H4 (cell line): ENCODE measurements at regions not wholly inside any gene's neighbourhood (a gene's known extent, or its start where the extent isn't known, plus 50 kb on each side); places are given as distances from the start of the nearest gene placed in this dataset.
"Not testable (repeated sequence)": the region's sequence is repeated elsewhere in the genome, so short reads cannot be mapped to it uniquely, and the experiment has no call there.

Experiments
- DNase-seq: peaks from one replicate; pipeline ENCODE4 v3.0.0-alpha.2; 2015; ENCODE audit warnings: low spot score

DNA sequence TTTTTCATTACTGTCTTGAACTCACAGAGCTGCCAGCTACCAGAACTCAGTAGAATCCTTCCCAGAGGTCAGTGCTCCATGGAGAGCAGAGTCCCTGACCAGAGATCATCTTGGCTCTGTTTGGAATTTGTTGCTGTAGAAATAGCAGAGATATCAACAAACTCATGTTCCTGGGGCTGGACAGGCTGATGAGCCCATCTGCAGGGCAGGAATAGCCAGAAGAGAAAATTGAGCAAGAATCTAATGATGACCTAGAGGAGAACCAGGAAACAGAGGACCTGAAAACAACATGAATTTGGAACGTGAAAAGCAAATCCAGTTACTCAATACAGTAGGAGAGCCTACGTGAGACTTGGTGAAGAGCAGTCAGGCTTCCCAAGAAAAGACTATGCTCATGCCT is 437.8 kb downstream of the PLK2 start:
- DNase-seq: no peak

DNA sequence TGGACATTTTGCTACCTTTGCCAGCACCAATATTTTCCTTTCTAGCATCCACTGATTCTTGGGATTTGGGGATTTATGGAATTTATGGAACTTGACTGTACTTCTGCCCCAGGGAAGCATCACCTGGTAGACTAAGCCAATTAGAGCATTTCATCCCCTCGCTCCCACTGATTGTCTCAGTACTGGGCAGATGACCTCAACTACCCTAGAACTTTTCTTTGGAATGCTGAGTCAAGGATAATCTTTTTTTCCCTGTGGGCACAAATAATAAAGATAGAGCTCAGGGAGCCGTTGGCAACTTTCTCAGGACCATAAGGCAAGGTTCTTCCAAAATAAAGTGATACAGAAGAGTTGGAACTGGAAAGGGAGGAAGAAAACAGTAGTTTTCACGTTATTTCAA is 438.4 kb downstream of the PLK2 start:
- DNase-seq: peak; percentile 0

DNA sequence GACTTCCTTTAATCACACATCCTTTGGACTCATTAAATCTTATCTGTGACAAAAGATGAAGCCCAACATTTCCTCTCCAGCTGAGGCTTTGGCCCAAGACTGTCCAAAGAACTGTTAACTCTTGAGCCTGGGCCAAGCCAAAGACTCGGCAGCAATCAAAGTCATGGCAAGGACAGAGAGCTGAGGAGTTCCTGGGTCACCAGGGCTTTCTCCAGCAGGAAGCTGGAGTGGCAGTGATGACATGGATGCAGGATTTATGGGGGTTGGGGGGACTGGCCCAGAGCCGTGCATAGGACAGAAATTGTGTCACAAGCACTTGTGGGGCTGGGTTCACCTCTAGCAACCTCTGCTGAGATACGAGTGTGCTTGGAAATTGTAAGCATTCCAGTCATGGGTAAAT is 440.3 kb downstream of the PLK2 start:
- DNase-seq: peak; percentile 2

DNA sequence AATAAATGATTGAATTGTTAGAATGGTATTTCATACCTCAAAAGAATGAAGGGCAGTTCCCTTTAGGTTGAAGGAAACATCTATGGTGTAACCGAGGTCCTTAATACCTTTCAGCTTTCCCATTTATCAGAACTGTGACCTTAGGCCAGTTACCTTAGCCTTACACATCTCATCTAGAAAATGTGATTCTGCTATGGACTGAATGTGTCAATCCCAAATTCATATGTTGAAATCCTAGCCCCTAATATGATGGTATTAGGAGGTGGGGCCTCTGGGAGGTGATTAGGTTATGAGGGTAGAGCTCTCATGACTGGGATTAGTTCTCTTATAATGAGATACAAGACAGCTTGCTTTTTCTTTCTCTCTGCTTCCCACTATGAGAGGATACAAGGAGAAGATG is 441.9 kb downstream of the PLK2 start:
- DNase-seq: peak; percentile 1

DNA sequence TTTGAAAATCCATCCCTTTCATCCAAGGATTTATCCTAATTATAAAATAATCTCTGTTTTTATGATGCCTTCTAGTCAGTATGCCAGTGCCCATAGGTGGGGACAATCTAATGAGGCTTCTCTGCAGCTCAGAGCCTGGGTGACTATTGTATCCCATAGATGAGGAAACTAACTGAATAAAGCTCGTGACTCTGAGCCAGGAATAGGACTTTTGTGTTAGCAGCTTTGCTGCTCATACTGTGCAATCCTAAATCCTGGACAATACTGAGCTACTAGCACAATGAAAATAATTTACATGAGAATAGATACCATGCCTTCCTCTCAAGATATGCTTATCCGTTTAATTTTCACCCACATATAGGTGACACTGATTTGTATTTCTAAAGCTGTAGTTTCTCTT is 443.0 kb downstream of the PLK2 start:
- no peak for DNase-seq

DNA sequence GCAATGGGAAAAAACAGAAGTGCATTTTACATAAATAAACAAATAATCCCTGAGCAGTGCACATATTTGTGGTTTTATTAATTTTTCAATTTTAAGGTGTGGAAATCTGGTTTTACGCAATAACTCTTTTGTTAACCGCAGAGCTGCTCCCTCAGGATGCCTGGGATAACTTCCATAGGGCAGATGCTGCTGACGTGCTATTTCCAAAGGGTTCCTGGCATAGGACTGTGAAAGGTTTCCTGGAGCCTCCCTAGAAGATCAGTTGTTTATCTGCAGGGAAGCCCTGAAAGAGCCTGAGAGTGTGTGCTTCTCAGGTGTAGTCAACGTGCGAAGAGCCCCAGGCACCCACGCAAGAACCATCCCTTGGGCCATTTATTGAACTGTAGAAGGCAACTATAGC is 443.5 kb downstream of the PLK2 start:
- peak; percentile 1 for DNase-seq

DNA sequence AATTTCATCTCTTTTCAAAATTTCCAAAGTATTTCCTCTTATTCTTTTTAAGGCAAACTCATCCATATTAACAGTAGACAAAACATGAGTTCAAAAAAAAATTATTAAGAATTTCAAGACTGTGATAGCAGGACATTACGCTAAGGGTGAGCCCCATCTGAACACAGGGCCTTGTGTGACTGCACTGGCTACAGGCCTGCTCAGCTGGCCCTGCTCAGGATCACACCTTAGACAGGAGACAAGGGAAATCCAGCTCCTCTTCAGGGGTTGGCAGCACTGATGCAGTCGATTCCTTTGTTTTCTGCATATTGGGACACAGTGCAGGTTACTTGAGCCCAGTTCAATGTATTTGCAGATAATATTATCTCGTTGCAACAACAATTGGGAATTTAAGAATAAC is 444.7 kb downstream of the PLK2 start:
- DNase-seq: peak; percentile 1

DNA sequence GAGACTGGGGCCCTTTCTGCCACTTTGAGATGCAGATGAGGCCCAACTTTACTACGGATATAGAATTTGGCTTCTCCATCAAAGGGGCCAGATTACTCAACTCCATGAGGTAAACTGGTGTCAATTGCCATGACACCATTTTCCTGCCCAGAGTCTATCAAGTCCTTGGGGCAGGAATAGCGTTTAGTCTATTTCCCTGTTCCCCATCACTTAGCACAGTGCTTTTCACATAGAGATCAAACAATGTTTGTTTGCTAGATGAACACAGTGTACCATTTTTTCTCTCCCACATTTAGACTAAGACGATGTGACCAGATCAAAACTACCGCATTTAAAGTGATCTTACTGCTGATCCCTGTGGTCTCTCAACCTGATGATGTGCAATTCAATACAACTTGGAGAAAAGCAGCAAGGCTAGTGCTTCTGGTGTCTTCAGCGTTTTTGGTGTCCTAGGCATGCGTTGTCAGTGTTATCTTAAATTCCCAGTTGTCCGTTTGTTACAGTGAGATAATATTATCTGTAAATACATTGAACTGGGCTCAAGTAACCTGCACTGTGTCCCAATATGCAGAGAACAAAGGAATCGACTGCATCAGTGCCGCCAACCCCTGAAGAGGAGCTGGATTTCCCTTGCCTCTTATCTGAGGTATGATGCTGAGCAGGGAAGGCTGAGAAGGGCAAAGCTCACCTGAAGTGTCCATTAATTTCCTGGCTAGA is 446.2 kb downstream of the PLK2 start:
- peak; percentile 1 for DNase-seq

DNA sequence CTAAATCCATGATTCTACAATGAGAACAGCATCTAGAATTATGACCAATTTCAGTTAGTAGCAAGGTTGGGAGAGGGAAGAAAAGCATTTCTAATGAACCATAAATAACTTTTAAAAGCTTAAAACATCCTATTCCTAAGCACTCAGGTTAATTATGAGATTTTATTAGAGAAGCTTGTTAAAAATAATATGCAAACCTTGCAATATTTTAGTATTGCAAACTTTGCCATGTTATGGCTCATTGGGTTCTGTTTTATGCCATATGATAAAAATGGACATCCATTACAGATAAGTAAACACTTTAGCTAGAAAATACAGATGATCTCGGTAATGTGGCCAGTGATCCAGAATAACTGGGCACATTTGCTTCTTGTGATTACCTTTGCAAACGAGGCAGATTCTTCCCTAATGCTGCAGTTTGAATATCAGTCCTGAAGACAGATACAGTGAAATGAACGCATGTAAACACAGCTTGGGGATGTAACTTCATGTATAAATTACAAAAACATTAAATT is 447.0 kb downstream of the PLK2 start:
- DNase-seq: no peak

DNA sequence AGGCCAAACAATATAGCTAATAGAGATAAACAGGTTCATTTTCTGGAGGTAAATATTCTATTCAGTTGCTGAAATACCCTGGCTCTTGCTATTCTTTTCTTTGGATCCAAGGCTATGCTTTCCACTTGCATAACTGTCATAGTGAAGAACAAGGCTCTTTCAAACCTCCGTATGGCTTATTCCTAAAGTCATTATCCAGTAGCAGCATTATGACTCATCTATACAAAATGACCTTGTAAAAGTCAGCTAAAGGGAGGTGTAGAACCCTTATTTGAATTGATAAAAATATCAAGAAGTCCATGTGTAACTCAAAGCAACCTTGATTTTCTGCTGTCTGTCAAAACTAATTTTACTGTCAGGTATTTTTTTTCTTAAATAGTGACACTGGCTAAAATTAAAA is 447.8 kb downstream of the PLK2 start:
- DNase-seq: peak; percentile 0

DNA sequence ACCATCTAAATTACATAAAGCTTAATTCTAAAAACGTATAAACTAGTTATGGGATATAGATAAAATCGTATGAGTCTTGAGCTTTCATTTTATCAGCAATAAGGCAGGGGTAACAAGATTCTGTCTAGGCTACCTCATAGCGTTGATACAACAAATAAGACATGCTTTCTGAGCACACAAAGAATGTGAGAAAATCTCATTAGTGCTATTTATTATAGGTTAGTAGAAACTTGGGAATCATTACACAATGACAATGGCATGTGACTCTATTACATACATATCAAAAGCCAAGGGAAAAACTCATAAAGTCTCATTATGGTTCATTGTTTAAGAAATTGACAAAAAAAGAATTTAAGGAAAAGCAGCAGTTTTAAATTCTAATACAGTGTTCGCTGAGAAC is 448.6 kb downstream of the PLK2 start:
- DNase-seq: no peak

DNA sequence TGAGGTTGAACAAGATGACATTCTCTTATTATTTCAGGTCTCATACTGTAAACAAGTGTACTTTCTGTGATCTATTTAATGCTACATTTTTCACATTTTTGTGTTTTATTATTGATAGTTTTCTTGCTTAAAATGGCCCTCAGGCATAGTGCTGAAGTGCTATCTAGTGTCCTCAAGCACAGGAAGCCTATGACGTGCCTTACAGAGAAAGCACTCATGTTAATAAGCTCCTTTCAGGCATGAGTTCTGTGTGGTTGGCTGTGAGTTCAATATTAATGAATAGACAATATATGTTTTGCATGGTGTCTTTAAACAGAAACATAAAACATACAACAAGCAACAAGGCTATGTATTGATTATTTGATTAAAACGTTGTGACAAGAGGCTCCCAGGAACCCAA is 450.1 kb downstream of the PLK2 start:
- no peak for DNase-seq

DNA sequence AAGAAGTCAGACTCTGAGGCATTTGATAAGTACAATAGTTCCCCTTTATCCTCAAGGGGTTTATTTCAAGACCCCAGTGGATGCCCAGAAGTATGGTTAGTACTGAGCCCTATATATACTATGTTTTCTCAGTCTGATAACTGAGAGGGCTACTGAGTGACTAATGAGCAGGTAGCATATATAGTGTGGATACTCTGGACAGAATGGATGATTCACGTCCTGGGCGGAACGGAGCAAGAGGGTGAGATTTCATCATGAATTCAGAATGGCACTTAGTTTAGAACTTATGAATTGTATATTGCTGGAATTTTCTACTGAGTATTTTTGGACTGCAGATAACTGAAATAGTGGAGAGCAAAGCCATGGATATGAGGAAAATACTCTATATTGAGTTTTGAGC is 457.6 kb downstream of the PLK2 start:
- DNase-seq: no peak

DNA sequence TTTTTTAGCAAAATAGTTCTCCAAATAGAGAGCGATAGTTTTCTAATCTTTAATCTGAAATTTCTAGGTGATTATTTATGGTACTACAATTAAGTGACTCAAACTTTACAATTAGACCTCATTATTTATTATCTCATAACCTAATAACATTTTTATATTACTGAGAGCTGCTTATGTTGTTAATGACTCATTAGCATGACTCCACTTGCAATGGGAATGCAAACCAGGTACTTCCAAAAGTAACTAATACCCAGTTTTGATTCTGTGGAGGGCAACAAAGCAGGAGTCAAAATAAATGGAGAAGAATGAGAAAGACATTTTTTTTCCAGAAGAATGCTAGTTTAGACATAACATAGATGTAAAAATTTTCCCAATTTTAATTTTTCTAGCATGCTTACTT is 466.0 kb downstream of the PLK2 start:
- DNase-seq: no peak

DNA sequence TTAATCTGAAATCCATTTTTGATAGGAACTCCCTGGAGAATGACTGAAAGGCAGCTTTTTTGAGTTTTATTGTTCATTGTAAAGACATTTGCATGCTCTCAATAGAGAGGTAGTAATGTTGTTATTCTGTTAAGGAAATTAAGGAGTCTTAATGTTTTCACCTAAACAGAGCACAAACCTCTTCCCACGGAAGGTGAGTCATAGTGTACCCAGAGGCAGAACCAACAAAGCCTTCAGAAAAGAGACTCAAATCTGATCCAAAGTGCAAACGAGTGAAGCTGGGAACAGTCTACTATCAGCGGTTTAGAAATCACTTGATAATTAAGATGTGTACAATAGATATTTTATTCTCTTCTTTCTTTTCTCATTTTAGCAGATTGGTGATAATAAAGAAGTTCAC is 470.5 kb downstream of the PLK2 start:
- peak; percentile 10 for DNase-seq

DNA sequence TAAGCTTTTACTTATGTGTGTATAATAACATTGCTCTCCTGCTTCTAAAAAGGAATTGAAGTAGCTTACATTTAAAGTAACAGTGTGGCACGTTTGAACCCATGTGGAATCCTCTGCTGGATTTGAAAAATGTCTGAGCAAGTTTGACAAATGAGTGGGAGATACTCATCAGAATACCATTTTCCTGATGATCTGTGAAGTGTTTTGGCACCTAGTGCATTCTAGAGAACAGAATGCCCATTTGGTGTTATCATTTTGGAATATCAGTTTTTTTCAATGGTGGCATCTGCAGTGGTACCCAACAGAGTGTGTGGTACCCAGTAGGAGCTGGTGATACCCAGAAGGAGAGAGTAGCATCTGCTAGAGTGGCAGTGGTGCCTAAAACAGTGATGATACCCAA is 471.1 kb downstream of the PLK2 start:
- no peak for DNase-seq

DNA sequence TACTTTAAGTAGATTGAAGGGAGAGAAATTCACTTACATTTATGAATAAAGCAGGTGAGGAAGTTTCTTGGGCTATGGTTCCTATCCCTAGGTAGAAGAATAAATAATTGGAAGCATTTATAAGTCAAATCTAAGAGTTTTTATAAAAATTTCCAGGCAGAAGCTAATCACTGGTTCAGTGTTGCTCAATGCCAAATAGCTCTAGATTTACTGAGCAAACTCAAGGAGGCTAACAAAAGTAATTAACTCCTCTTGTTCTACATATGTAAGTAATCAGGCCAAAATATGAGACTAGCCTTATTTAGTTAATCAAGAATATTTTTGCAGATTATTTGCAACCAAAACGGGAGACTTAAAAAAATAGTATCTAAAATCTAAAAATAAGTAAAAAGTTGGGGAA is 472.3 kb downstream of the PLK2 start:
- DNase-seq: no peak

DNA sequence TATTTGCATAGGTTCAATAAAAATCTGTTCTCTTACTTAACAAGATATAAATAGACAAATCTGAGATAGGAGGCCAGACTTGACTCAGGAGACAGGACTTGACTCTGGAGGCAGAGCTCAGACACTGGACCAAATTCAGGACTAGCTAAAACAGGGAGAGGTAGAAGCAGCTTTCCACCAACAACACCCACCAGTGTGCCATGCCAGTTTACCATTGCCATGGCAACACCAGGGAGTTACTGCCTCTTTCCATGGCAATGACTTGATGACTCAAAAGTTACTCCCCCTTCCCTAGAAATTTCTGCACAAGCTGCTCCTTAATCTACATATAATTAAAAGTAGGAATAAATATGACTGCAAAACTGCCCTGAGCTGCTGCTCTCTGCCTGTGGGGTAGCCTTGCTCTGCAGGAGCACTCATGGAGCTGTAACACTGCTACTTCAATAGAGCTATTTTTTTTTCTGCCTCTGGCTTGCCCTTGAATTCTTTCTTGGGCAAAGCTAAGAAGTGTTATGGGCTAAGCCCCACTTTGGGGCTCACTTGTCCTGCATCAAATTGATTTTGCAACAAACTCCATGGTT is 473.0 kb downstream of the PLK2 start:
- DNase-seq: peak; percentile 3

DNA sequence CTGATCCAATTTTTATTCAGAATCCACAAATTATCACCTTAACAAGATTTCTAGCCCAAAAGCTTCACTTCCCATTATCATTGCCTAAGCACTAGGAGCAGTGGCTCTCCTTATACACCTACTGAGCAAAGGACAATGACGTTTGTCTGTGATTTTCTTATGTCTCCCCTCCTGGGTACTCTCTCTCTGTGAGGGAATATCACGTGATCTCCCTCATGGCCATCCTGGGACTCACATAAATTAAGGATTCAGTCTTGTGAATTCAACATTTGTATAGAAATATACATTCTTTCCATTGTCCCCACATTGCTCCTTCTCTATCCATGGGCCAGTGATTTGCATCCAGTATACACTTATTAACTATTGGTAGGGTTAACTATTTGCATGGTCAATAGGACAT is 476.5 kb downstream of the PLK2 start:
- no peak for DNase-seq

DNA sequence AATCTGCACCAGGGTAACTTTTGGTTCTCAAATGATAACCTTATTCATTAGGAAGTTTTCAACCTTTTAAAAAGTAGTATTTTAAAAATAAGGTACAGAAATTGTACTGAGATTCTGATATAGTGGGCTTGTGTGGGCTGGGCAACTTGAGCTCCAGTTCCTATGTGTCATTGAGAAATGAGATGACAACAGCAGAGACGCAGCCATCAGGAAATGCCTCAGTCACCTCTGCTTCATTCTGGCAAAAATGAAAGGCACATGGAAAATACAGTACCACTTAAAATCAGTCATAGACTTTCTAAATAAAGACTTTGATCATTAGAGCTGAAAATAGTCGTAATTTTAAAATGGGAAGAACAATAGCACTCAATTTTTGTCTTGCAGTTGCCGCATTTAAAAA is 480.2 kb downstream of the PLK2 start:
- DNase-seq: no peak

DNA sequence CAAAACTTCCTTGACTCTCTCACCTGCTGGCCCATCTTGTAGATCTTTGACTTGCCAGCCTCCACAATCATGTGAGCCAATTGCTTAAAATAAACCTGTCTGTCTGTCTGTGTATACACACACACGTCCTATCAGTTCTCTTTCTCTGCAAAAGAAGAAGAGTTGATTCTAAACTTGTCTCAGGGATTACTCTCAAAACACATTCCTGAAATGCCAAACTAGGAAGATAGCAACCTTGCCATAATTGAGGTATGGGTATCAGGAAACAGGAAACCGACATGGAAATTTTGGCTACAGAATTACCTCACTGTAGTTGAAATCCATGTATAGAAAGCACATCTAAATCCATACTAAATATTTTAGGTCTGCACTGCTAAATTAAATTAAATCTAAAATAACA is 483.4 kb downstream of the PLK2 start:
- DNase-seq: no peak

DNA sequence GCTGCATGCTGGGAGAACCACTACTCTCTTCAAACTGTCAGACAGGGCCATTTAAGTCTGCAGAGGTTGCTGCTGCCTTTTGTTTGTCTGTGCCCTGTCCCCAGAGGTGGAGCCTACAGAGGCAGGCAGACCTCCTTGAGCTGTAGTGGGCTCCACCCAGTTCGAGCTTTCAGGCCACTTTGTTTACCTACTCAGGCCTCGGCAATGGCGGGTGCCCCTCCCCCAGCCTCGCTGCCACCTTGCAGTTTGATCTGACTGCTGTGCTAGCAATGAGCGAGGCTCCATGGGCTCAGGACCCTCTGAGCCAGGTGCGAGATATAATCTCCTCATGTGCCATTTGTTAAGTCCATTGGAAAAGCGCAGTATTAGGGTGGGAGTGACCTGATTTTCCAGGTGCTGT is 487.8 kb downstream of the PLK2 start:
- DNase-seq: not testable (repeated sequence)

DNA sequence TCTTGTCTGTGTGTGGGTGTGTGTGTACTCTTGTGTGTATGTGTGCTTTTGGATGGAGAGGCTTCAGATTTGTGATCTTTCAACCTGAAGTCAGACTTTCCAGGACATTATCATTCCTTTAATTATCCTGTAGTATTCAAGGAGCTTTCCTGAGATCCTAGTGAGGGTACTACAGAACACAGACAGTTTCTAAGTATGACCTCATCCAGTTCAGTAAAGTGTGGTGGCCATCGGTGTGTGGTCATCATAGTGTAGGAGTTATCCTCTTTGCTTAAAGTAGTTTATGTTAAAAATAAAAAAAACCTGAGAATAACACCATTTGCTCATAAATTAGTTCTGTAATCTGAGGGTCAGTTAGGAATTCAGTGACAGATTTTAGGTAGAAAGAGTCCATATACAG is 478.0 kb upstream of the ACTBL2 start:
- no peak for DNase-seq

DNA sequence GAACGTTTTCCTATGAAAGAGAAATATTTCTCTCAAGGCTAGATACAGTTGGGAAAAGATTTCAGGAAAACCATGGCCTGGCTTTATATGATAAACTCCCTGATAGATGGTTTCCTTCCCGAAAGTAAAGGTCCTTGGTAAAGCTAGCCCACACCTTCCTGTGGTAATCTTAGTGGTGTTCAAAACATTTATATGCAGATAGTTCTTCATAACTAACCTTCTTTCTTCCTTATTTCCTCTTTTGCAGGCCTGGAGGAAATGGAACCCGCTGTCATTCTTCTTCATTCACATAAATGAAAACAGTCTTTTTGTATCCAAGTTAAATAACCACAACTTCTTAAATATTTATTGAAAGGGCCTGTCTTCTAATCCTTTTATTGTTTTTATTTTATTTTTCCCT is 474.0 kb upstream of the ACTBL2 start:
- no peak for DNase-seq
